ENCODE measurements at regions not wholly inside any gene's neighbourhood (a gene's known extent, or its start where the extent isn't known, plus 50 kb on each side); places are given as distances from the start of the nearest gene placed in this dataset.

DNA sequence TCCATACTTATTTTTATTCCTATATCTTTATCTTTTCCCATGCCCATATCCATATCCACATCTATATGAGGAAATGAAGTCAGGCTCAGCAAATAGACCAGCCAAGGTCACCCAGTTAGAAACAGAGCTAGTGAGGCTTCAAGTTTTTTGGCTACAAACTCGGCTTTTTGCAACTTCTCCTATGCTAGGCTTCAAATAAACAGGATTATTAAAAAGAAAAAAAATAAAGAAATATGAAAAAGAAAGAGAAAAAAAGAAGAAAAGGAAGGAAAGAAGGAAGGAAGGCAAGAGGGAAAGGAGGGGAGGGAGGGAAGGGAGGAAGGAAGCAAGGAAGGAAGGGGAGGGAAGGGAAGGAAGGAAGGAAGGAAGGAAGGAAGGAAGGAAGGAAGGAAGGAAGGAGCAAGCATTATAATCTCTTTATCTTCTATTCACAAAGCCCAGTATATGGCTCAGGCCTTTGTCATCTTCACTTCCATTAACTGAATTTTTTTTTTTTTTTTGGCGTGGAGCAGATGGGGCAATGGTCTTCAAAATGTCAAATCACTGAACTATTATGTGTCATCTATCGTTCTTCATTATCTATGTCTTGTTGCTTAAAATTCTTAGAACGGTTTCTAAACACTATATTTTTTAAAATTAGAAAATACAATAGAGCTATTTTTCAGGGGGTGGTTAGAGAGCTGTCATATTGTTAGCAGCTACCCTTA, 418.2 kb downstream of the VRK1 start:
- no peak for DNase-seq

DNA sequence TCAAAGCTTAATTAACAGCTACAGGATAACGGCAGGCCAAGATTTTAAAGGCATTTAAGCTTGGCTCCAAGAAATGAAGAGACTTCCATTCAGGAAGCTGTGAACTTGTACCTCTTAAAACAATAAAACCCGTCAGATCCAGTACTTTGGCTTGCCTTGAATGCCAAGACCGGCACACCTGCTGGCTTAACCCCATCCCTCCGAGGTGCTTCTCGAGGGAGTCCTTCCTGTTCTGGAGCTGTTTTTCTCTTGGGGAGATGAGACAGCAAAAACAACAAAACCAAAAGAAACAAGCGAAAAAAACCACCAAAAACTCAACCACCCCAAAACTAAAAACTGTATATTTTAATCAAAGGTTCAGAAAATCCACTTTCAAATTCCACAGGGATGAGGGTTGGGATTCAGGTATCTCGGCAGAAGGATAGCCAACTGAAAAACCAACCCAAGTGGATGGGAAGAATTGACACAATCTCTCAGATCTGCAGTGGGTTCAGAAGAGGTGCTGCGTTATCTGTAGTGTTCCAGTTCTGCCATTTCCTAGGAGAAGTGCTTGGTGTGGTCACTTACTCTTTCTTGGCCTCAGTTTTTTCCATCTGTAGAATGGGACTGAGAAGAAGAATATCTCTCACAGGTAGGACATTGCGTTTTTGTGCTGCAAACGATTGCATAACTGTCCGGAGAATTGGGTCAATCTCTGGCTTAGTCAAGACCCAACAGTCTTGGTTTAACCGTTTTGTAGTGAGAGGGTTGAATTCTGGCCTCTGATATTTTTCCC, 420.1 kb downstream of the VRK1 start:
- DNase-seq = no peak

DNA sequence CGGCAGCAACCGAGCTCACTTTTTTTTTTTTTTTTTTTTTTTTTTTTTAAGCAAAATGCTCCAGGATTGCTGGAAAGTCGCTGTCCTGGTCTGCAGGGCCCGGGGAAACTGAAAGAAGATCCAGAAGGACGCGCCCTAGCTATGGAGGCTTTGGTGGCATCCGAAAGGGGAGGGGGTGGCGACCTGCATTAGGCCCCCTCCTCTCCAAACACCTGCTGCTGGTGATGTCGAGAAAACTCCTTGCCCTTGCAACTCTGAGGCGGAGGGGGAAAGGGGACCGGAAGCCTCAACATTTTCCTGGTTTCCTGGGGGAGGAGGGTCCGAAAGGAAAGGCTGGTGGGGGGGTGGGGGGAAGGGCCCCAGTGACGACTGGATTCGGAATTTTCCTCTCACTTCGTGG, 421.1 kb downstream of the VRK1 start:
- no peak for DNase-seq

DNA sequence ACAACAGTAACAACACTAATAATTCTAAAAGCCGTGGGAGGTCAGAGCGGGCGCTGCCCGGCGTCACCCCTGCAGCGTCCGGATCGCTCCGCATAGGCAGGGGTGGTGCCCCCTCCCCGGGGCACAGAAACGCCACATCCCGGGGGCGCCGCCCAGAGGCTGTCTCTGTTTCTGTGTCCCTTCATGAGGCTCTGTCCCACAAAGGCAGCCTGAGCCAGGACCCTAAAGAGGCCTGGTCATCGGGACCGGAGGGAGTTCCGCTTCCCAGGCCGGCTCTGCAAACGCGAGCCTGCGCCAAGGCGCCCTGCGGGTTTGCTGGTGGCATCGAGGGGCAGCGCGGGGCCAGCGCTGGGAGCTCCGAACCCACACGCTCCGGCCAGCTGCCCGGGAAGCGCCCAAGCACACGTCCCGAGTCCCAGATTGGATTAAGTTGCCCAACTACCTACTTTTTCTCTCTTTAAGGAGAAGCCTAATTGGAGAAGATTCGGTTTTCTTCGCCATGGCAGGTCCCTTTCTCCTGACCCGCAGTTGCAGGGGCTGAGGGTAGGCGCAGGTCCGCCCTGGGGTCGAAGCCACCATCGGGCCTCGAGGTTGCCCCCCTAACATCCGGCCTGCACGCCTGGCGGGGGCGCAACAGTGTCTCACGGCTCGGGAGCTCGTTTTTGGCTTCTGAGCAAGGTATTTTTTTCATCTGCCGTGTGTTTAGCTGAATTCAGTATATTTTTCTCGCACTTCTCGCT, 421.7 kb downstream of the VRK1 start:
- DNase-seq = no peak

DNA sequence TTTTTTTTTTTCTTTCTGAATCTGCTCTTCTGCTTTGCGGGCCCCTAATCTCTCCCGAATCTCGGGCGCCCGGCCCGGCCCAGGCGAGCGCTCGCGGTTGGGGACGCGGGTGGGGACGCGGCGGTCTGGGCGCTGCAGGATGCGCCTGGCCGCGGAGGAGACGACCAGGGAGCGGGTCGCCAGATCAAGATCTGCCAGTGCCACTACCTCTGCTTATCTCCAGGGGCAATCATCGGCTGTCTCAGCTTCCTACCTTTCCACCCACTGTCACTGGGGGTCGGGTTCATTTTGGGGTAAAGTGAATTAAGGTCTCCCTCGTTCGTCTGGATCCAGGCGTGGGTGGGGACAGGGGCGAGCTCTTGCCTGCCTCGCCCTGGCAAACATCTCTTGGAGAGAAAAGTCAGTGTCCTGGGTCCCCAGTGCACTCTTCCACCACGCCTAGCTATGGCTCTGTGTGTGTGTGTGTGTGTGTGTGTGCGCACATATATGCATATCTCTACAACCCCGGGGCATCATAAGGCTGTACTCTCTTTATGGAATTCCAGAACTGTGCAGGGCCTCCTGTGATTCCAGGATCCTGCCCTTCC, 422.3 kb downstream of the VRK1 start:
- DNase-seq = no peak

DNA sequence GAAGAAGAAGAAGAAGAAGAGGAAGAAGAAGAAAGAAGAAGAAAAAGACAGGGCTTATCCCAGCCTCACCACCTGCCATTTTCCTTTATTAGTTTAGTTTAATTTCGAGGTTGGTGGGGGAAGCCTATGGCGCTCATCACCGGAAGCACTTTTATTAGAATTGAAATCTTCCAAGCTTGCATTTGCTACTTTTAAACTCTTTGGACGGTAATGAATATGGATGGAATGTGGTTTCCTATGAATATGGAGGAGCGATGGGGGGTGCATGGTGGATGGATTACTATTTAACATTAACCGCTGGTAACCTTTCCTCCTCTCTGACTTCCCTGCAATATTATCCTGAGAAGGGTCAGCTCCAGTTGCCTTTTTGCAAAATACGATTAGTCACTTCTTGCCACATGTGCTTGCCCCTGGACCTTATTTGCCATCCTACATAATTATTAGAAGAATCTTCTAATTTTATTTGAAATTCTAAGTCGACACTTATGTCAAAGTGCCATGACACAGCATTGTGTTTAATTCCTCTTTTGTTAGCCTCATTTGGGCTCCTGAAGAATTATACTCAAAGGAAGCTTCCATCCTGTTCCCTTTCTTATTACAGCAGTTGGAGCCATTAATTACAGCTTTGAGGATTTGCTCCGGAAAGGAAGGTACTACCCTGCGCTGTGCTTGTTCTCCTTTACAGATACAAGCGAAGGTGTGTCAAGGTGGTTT, 424.5 kb downstream of the VRK1 start:
- DNase-seq = no peak

DNA sequence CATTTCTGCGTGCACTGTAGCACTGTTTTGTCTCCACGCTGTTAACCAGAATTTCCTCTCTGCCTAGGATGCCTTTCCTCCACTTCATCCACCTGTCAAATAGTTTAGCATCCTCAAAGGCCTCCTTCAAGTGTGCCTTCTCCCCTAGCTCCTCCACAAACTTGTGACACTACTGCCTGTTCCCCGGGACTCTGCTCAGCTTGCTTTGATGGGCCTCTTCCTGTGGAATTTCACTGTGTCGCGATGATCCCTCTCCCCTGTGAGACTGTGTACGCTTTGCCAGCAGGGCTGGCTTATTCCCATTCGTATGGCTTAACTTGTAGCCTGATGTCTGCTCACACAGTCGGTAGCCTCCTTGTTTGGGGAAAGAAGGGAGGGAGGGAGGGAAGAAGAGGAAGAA, 426.8 kb downstream of the VRK1 start:
- no peak for DNase-seq

DNA sequence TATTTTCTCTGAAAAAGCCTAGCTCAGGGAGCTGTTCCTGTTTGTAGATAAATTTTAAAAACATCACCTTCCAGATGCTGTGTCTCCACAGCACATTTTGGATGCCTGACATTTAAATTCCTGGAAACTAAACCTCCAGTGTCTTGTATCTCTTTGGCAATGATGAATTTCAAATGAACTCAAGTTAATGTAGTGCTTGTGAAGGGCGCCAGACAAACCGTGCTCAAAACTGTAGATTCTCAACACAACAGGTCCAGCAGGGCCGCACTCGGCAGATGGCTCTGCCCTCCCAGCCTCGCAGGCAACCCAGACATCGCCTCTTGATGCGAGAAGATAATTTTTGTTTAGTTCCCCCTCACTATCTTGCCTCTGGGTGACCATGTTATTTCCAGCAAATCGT, 432.9 kb downstream of the VRK1 start:
- DNase-seq = no peak

DNA sequence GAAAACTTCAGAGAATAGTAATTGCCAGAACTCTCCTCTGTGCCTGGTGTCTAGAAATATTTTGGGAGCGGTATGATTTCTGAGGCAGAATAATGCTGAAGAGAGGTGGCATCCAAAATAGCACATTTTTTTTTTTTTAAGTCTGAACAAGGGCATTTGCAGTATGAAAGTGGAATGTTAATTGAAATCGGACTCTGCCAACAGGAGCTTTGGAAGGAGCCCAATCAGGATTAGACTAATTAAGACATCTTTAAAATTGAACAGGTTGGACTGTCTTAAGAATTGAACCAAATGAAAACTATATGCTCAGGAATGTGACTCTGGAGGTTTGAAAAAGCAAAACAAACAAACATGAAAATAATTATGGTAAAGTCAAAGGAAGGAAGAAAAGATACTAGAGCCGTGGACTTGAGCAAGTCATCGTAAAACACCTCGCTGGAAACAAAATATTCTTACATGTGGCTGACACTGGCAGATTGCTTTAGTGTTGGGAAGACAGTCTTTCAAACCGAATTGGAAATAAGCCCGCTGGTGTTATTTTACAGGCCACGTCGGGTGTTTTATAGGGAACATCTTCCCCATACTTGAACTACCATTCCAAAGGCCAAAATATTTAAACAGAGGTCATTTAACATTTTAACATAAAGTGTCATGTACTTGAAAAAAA, 436.3 kb downstream of the VRK1 start:
- DNase-seq = no peak

DNA sequence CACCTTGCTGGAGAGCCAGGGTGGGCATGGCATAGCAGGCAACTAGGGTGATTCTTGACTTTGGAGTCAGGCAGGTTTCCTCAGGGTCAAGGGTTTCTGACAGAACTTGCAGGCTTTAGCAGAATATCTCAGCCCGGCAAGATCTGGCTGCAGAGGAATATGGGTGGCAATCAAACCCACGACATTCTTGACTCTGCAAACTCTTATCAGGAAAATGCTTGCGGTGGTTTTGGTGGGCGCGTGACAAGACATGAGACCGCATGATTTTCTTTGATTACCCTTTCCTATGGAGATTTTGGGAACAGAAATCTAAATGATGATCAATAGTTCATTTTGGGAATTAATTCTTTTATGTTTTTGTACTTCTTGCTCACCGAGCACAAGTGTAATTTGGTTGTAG, 449.5 kb downstream of the VRK1 start:
- no peak for DNase-seq

DNA sequence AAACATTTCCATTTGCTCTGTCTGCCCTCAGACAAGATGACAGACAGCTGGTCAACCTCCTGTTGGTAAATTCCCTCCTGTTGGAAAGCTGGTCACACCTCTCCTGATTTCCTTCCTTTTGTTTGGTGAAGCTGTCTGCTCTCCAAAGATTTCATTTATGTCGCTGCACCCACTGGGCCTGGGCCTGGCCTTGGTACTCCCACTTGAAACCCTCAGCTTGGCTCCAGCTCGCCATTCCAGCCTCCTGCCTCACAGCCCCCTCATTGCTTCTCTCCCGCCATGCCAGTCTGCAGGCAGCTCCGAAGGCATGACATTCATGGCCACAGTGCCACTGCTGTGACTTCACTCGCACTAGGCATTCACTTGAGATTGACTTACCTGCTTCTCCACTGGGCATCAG, 451.8 kb downstream of the VRK1 start:
- no peak for DNase-seq

DNA sequence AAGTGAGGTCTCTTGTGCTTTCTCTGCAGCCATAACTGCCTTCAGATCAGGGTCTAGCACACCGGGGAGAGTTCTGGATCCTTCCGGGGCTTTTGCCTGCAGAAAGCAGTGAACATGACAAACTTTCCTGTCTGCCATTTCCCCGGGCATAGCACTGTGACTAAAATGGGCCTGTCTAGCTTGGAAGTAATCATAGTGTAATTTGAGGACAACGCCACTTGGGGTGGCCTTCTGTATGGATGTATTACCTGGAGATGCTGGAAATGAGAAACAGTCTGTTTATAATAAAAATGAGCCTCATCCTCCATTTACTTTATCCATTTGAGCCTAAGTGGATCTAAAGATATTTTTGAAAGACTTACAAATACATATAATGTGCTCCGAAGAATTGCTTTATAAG, 453.7 kb downstream of the VRK1 start:
- no peak for DNase-seq

DNA sequence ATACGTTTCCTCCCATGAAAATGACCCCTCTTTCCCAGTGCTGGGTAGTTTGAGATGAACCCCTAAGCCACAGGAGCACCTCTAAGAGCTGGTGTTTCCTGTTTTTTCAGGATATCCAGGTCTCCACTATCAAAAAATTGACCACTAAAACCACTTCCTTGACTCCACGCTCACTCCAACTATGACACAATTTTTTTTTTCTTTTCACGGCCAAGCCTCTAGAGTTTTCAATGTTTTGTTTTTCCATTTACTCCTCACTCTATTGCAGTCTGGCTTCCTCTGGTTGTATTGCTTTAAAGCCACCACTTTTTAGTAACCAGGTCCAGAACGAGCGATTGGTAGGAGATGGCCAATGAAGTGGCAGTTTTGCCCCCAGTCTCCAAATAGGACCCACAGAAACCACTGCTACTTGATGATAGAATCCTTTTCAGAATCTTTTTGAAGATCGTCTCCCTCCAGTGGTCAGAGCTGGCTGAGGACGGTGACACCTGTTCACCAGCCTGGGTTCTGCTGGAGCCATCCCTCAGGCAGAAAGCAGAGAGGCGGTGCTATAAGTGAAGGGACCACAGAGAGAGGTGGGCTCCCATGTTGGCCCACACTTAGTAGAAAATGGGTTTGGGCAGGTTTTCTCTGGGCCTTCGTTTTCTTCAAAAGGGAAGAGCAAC, 454.4 kb downstream of the VRK1 start:
- DNase-seq = no peak

DNA sequence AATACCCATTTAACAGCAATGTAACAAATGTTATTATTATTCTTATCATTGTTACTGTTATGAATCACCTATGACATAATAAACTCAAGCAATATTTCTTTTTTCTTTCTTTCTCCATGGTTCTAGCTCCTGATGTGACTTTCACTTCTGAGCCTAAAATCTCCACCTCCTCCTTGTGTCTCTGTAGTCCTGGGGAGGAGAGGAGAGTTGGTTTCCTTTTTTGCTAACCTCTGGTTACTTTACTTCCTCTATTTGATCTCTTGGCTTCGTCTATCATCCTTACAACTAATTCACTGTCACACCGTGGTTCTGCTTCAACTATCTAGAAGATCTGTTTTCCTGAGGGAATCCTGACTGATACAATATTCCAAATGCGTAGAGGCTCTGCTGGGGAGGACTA, 456.6 kb downstream of the VRK1 start:
- DNase-seq = no peak

DNA sequence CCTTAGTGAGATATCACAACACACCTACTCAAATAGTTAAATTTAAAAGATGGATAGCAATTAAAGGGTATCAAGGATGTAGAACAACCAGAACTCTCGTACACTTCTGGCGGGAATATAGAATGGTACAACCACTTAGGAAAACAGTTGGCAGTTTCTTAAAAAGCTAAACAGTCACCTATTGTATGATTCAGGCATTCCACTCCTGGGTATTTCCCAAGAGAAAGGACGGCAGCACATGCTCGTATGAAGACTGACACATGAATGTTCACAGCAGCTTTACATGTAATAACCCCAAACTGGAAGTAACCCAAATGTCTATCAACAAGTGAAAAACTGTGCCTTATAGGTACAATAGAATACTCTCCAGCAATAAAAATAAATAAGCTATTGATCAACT, 465.2 kb downstream of the VRK1 start:
- no peak for DNase-seq

DNA sequence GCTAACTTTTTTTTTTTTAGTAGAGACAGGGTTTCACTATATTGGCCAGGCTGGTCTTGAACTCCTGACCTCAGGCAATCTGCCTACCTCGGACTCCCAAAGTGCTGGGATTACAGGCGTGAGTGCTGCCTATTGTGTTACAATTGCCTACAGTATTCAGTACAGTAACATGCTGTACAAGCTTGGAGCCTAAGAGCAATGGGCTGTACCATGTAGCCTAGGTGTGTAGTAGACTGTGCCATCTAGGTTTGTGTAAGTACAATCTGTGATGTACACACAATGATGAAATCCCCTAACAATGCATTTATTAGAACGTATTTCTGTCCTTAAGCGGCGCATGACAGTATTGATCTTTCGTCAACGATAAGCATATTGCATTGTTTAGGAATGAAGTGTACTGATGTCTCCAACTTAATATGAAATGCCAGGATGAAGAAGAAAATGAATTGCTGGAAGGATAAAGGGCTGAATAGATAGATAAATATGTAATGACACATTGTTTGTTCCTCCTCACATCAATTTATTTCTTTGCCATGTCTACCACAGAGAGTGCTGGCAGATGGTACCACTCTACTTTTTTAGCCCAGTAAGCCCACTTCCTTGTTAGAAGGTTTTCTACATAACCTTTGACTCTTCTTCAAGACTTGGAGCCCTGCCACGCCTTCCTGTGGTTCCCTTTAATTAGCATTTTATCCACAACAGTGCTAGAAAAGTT, 467.5 kb downstream of the VRK1 start:
- no peak for DNase-seq

DNA sequence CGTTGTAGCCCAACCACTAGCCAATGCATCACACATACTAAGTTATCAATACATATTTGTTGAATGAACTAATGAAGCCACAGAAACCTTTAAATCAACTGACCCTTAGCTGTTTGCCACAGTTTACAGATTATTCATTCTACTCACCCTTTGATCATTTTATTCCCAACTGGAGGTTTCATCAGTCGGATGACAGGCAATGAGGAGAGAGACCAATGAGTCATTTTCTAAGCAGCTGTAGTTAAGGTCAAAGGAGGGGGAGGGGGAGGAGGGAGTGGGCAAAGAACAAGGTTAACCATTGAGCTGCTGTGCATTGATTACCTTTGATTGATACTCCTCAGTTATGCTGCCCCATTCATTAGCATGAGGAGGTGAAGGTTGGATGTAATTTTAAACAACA, 469.5 kb downstream of the VRK1 start:
- DNase-seq = no peak

DNA sequence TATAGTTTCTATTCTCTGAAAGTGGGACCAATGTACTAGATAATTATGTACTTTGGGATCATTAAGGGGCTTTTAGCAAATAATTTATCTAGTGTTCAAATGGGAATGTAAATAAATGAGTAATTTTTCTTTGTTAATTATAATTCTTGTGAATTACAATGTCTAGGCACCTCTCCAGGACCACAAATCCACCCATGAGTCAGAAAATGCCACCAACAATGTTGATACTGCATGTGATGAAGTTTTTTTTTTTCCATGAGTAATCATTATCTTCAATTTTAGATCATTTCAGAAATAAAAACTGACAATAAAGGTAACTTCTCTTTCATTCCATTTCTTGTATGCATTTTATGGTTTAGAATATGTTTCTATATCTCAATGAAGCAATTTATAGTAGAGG, 470.3 kb downstream of the VRK1 start:
- DNase-seq = no peak

DNA sequence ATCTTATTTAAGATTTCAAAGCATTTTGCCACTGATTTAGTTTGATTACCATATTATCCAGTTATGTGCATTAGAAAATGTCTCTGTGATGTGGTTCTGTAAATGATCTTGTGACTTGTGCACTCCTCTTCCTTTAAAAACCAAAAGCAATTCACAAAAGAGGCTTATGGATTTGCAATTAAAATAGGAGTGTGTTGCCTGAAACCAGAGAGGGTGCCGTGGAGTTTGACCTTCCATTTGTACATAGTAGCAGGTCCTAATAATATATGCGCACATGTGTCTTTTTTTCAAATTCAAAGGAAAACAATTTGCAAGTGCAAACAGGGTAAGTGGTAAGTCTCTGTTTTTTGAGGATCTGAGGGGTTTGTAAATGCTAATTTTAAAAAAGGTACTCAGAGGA, 470.9 kb downstream of the VRK1 start:
- DNase-seq = no peak

DNA sequence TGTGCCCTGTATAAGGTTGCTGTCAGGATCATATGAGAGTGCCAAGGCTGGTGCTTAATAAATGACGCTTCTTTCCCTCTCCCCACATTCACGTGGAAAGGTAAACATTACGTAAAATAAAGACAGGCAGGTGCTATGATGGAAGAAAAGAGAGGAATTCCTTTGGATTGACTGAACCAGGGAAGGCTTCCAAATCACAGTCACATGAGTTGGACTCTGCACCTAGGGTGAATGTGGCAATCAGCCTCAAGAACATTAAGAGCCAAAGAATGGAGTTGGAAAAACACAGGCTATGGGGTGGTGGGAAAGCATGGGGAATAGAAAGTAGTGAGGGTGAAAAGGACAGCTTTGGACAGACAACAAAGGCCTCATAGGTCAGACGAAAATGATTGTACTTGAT, 473.1 kb downstream of the VRK1 start:
- no peak for DNase-seq

DNA sequence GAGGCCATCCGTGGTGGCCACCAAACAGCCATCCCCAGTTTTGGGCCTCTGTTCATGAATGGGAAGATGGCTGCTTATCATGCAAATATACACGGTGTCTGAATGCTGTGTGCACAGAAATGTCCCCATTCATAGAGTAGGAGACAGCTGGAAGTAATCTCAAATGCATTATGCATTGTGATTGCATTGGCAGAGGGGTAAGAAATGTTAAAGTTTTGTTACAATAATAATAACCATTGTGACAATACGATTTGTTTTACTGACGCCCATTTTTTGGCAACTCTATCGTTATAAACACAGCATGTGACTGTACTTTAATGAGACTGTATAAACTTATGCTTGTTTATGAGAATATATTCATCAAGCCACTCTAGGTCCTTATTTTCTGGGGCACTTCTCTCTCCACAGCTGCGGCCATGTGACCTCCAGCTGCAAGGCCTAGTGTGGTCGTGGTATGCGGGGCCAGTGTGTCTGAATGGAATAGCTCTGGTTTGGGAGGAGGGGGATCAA, 474.3 kb downstream of the VRK1 start:
- no peak for DNase-seq
